NOMO-1 (cell line): ENCODE measurements at regions not wholly inside any gene's neighbourhood (a gene's known extent, or its start where the extent isn't known, plus 50 kb on each side); places are given as distances from the start of the nearest gene placed in this dataset.
A peak's percentile ranks its signal among the peaks of the same experiment; 100 is the strongest.
"Not testable (repeated sequence)": the region's sequence is repeated elsewhere in the genome, so short reads cannot be mapped to it uniquely, and the experiment has no call there.

ENCODE experiments used
- DNase-seq, 2 experiments: peaks; one replicate each; lab custom pipeline; 2025; ENCODE audit not compliant: unreplicated experiment in 2 of 2; lab: John Stamatoyannopoulos, UW

DNA sequence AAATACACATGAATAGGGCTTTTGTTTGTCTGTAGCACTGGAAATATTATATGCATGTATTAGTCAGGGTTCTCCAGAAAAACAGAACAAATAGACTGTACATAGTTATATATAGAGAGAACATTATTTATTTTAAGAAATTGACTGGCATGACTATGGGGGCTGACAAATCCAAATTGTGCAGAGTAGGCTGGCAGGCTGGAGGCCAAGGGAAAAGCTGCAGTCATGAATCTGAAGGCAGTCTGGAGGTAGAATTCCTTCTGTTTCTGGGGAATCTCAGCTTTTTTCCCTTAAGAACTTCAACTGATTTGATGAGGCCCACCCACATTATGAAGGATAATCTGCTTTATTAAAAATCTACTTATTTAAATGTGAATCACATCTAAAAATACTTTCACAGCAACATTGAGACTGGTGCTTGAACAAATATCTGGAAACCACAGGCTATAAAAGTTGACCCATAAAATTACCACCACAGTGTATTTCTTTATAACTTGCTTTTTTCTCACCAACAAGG, 344.2 kb upstream of the KIAA1217 start:
- no peak for DNase-seq

DNA sequence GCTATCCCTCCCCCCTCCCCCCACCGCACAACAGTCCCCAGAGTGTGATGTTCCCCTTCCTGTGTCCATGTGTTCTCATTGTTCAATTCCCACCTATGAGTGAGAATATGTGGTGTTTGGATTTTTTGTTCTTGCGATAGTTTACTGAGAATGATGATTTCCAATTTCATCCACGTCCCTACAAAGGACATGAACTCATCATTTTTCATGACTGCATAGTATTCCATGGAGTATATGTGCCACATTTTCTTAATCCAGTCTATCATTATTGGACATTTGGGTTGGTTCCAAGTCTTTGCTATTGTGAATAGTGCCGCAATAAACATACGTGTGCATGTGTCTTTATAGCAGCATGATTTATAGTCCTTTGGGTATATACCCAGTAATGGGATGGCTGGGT, 342.0 kb upstream of the KIAA1217 start:
- DNase-seq, result not testable (repeated sequence)

DNA sequence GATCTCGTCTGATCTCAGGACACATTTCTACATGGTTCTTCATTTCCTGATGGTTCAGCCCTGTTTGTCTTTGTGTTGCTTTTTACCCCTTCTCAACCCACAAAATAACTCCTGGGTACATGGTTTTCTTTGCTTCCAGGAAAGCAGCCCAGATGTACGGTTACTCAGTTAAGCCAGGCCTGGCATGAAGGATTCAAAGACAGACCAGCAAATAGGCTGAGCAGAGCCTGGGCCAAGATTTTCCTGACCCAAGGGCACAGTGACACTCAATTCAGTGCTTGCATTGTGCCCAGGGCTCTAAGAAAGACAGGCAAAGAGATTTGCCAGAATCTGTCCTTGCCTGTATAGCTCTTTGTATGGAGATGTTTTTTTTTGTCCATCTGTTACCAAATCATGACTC, 340.8 kb upstream of the KIAA1217 start:
- DNase-seq, result no peak

DNA sequence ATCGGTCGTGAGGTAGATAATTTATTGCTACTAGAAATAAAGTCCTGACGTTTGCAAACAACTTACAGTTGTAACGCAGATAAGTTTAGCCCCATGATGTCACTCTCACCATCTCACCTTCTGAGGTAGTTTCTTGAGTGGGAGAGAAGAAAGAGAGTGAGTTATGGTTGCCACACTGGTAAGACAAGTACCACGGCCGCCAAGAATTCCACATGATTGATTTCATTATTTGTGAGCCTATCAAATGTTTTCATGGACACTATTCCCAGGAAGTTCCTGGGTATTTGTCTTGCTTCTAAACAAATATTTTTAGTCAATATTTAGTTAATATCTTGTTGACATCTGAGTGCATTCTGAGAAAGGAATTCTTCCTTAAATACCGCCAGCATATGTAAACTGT, 339.4 kb upstream of the KIAA1217 start:
- DNase-seq, result no peak

DNA sequence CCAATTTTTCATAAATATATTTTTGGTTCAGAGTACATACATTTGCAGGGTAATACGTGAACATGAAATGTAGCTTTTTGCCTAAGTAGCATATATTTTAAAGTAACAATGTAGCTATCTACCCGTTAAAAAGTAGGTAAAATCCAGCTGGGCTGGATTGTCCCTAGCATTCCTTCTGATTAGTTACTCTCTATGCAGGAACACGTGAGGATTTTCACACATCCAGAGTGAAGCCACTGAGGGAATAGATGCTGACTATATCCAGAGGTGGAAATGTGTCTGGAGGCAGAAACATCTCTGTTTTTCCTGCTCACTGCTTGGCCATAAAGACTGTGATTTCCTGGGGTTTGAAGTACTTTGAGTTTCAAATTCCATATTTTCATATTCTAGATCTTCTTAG, 338.9 kb upstream of the KIAA1217 start:
- DNase-seq, result no peak

DNA sequence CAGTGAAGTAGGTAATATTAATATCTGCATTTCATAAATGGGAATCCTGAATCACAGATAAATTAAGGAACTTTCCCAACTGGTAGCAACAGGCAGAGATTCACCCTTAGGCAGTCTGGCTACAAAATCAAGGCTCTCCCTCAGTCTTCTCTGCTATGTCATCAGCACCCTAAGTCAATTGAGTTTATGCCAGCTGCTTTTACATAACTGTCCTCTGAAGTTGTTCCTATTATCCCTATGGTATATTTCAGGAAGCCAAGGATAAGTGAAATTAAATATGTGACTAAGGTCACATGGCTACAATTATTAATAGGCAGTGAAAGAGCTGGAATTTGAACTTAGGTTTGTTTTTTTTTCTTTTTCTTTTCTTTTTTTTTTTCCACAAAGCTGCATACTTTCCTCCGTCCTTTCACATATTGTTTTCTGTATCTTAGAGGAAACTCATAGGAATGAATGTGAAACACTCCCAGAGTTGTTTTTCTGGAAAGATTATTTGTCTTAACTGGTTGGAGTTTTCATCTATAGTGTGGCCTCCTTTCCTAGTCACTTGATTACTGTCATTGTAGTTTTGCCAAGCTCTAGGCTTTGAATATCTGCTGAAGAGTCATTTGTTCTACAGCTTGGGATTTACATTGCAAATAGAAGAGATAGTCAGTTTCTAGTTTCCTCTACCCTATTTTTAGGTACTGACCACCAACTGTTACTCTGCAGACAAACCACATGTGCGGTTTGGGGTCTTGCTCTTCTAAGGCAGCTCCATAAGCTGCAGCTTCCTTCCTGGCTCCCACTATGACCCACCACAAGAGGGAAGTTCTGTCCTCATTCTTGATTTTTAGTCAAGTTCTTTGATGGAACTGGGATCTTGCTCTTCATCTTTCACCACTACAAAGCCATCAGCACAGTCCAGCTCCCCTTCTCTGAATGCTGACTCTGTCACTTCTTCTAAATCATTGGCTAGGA, 338.0 kb upstream of the KIAA1217 start:
- peak; percentile 88 to 94 for DNase-seq

DNA sequence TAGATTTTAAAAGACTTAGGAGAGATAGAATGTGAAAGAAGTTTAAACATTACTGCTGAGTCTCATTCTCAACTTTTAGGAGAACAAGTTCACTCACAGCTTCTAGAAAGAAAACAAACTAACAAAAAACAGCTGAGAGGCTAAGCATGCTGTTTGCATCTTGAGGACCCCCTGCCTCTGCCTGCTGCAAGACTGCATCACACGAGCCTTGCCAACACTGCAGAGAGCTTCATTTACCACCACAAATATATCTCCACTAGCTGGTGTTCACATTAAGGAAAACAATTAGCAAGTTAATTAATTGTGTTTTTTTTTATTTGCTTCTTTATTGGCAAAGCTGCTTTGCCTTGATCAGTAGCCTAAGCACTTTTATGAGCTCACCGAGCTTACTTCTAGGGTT, 336.6 kb upstream of the KIAA1217 start:
- no peak for DNase-seq

DNA sequence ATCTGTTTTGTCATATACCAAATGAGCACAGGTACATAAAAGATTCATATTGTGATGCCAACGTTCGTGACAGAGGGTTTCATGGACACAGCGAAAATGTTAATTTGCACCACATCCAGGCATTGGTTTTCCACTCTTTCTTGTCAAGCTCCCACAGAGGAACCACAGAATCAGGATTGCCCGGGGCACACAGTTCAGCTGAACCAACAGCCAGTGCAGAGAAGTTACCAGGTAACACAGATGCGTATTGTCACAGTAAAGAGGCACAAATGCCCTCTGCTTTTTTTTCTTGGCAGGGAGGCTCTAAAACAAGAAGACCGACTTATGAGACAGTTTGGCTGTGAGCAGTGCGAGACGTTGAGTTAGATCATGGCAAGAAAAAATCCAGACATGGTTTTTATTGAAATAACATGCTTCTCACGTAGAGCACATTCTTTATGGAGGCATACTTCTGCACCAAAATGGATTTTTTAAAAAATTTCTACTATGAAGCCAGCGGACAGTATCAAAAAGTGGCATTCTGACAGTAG, 331.1 kb upstream of the KIAA1217 start:
- no peak for DNase-seq

DNA sequence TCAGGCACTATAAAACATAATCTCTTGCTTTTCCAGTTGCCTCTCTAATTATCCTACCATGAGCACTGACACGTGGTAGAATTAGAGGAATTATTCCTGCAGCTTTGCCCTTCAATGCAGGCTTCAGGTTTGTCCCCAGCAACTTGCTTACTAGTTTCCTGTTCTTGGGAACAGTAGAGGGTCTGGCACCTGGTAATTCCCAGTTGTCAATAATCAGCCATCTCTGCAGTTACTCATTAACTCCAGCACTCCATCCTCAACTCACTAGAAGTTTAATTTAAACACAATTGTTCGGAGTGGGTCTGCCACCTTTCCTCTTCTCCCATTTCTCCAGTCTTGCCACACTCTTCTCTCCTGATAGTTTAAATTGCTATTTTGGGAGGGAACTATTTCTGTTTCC, 324.3 kb upstream of the KIAA1217 start:
- DNase-seq, result no peak

DNA sequence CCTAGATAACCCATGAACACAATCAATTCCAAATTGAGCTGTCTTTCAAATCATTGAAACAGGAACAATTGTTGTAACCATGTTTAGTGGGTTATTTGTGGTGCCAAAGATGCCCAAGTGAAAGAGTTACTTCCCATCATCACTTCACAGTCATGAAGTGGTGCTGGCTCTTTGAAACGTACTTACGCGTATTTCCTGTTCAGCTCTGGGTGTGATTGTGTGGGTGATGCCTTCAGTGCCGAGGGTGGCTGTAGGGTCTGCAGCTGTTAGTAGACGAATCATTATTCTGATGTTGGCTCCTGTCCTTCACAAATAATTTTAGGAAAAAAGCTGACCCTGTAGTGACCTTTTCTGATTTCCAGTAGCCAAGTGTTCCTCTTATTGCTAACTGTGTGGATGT, 323.1 kb upstream of the KIAA1217 start:
- DNase-seq, result no peak

DNA sequence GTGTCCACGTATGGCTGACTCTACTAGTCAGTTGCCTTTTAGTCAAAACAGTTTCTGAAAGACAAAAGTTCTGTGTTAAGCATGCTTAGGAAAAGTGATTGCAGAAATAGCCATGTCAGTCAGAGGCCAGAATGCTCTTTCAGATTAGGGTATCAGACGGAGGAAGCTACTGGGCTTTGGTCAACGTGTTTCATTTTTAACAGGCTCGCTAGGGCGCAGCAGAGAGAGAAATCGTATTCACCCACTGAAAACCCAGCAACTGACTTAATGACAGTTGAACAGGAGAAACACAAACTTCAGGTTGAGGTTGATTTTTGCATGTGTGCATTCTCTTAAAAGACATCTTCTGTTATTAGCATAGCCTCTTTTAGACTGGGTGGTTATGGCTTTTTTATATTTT, 322.6 kb upstream of the KIAA1217 start:
- DNase-seq, result peak in 1 of 2 experiments; percentile 5

DNA sequence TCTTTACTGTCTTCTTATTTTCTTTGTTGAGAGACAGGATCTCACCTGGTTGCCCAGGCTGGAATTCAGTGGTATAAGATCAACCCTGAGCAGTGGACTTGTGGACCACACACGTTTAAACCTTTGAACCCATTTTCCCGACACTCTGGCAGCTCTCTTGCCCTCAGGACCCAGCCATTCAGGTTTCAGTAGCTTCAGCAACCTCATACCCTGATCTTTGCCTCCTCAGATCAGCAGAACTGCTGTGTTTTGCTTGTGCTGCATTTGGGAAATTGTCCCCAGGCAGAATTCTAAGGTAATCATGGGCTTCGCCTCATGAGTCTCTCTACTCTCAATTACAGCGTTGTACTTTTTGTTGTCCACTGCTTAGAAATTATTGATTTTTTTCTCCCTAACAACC, 317.6 kb upstream of the KIAA1217 start:
- no peak for DNase-seq

DNA sequence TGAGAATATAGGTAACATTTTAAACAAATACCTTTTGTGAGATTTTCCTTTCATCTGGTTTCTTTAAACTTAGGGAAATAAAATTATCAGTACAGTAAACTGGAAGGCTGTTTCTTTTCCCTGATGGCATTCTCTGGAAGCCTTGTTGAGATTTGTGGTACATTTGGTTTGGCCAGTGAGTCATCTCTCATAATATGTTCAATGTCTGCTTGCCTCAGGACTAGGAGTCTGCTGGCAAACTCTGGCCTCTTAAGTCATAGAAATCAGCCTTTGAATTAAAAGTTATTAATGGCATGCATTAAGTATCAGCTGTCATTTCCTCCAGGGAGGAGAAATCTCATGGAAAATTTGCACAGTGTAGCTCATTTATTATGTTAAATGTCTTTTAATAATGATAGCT, 316.6 kb upstream of the KIAA1217 start:
- DNase-seq, result no peak

DNA sequence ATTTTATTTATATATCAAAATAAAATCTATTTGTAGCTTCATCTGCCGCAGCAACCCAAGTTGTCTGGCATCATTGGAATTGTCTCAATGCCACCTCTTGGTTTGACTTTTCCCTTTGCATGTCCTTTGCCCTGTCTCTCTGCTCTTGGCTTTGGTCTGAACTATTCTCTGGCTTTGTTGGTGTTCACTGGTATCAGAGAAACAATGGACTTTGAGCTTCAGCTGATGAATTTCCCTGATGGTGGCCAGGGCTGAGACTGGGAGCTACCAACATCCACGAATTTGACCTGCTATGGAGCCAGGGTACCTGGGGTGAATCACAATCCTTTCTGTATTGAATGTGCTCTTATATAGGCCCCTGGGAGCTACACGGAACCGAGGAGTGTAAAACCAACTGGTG, 311.7 kb upstream of the KIAA1217 start:
- DNase-seq, result no peak

DNA sequence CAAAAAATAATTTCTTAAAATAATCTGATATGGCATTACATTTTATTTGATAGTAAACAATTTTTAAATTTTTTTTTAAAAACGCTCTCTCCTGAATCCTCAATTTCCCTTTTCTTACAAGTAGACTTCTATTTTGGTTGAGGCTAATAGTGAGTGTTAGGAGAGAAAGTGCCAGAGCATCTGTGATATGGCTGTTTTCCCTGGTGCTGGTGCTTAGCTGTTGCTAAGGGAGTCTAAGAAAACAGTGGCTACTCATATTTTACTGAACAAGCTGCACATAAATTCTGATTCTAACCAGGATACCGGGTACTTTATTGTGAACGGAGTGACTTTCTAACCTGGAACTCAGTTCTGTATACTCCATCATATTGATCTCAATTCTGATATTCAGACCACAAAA, 311.1 kb upstream of the KIAA1217 start:
- no peak for DNase-seq

DNA sequence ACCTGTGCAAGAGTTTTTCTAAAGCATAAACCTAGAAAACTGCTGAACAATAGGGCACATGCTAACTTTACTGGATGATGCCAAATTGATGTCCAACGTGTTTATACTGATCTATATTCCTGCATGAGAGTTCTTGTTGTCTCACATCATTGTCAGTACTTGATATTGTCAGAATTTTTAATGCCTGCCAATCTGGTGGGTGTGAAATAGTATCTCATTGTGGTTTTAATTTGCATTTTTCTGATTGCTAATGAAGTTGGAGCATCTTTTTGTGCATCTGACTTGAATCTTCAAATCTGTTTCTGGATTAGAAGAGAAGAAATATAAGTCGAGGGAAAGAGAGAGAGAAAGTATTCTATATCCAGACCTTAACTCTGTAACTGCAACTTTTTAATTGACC, 309.8 kb upstream of the KIAA1217 start:
- DNase-seq, result no peak

DNA sequence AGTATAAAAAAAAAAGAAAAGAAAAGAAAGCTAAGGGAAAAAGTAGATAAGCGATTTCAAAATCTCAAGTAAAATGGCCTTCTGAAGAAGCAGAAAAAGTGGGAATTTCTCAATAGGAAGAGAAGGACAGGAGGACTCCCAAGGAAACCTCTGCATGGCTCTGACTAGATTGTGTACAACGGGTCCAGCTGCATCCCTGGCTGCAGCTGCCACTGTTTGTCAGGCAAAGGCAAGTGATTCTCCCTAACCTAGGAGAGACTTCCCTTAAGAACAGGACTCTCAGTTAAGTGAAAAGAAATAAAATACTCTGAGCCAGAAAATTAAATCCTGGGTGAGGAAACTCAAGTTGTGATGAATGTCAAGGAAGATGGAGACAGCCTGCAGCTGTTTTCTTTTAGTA, 298.6 kb upstream of the KIAA1217 start:
- no peak for DNase-seq

DNA sequence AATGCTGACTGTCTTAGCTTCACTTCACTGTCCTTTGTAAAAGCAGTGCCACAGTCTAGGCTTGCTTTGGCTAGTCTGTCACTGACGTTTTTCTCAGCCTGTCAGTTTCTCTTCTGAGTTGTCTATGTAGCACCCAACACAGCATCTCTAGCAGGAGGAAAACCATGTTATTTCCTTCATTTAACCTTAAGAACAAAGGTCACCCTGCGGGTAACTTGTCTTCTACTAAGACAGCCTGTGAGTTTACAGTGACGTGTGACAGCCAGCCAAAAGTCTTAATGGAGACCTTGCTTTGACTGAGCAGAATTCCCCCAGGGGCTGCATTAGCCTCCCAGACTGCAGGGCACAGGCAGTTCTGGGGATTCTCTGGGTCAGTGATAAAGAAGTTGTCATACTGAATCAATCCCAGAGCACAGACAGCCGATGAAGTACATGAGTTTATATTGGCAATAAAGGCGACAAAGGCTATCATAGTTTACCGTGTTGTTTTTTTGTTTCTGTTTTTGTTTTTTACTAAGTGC, 296.0 kb upstream of the KIAA1217 start:
- DNase-seq, result no peak

DNA sequence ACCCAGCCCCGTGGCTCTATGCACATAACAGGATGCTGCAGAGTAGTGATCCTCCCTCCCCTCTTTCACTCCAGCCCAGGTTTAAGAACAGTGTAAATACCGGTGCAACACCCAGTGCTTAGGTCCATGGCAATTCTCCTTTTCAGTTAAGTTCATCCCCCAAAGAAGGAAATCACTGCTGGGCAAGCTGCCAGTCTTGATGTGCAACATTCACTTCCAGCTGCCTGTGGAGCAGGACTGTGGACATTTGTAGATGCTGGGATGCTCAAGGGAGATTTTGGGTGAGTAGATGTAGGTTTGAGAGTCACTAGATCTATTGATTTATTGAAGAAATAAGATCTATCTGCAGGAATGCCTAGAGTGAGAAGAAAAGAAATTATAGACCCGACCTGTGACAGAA, 294.3 kb upstream of the KIAA1217 start:
- DNase-seq, result no peak

DNA sequence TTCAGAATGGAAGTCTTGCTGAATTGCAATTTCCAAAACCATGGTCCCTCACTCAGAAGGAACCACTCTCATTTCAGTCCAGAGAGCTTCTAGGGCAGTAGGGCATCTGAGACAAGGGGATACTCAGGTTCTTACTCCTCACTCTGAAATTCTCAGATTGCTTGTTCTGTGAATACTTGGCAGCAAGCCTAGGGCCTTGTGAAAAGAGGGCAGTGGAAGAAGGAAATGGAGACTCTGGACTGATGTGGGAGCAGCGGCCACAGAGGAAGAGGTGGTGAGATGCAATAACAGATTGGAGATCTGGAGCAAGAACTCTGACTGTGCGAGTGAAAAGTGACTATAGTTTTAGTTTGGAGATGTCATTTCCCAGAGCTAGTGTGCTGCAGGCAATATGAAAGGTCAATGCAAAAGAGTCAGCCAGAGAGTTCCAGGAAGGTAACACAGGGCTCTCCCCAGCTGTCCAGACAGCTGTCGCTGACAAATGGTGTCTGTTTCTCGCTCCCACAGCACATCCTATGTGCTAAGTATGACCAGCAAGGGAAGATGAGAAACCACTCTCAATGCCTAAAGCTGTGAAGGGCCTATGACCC, 291.6 kb upstream of the KIAA1217 start:
- DNase-seq, result no peak

DNA sequence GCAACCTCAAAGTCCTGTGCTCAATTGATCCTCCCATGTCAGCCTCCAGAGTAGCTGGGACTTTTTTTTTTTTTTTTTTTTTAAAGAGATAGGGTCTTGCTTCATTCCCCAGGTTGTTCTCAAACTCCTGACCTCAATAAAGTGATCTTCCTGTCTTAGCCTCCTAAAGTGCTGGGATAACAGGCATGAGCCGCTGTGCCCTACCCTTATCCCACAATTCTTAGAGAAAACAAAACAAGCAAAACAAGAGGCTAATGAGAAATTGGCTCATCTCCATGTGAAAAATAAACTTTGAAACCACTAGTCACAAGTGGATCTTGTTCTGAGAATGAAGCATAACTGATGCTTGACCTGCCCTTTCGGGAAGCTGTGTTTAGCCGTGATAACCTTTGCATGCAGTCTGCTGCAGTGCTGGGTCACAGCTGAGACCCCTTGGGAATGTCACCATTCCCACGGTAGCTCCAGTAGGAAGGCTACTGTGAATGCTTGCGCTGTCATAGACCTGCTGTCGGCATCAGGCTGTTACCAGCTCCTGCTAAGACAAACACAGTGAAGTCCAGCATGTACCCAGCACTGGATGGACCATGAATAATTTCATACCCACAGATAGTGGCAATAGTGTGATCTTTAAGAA, 290.7 kb upstream of the KIAA1217 start:
- DNase-seq, result no peak
